GM12873 (cell line): ENCODE measurements at regions not wholly inside any gene's neighbourhood (a gene's known extent, or its start where the extent isn't known, plus 50 kb on each side); places are given as distances from the start of the nearest gene placed in this dataset.

Source experiments
- TF ChIP-seq, protein P1 (sequence below): IDR thresholded peaks from 2 replicates; pipeline ENCODE4 v1.5.1; 2012; ENCODE audit warnings: low read depth, mild to moderate bottlenecking, moderate library complexity, low read length, control low read depth; ENCODE audit not compliant: insufficient read depth; ENCODE audit errors: missing control alignments

DNA sequence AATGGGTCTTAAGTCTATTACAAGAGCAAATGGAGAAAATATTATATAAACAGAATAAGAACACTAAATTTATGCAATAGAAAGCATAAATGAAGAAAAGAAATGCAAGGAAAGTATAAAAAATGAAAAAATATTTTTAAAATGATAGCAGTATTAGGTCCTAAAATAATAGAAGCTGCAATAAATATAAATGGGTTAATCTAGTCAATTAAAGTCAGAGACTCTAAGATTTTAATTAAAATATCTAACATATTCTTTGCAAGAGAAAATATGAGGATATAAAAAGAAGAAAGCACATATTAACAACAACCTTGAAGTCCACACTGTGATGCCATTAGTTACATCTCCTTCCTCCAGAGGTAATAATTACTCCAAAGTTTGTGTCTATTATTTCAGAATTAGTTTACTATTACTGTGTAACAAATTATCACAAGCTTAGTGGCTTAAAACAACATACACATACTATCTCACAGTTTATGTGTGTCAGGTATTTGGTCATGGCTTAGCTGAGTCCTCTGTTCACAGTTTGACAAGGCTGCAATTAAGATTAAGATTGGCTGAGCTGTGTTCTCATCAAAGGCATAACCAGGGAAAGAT, 174.9 kb downstream of the NAA11 start:
- TF ChIP-seq, protein P1, sequence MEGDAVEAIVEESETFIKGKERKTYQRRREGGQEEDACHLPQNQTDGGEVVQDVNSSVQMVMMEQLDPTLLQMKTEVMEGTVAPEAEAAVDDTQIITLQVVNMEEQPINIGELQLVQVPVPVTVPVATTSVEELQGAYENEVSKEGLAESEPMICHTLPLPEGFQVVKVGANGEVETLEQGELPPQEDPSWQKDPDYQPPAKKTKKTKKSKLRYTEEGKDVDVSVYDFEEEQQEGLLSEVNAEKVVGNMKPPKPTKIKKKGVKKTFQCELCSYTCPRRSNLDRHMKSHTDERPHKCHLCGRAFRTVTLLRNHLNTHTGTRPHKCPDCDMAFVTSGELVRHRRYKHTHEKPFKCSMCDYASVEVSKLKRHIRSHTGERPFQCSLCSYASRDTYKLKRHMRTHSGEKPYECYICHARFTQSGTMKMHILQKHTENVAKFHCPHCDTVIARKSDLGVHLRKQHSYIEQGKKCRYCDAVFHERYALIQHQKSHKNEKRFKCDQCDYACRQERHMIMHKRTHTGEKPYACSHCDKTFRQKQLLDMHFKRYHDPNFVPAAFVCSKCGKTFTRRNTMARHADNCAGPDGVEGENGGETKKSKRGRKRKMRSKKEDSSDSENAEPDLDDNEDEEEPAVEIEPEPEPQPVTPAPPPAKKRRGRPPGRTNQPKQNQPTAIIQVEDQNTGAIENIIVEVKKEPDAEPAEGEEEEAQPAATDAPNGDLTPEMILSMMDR, result no peak

GRCh38 chr4:79148369-79148768, 177.5 kb downstream of the NAA11 start:
- TF ChIP-seq, protein P1, result no peak

DNA sequence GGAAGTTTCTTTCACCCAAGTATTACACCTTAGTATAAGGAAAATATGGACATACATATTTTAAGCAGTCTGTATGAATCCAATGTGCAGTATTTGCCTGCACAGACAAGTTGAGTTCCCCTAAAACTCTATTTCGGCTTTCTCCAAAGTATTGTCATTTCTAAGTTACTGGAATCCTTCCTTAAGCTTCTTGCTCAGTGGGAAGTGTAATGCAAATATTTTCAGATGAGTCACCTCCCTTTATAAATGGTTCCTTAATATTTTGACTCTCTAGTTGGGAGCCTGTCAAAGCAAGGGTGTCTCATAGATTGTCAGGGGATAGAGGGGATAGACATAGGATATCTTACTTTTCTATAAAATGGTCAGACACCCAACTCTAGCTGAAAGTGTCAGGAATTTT, 178.6 kb downstream of the NAA11 start:
- TF ChIP-seq, protein P1, result no peak

DNA sequence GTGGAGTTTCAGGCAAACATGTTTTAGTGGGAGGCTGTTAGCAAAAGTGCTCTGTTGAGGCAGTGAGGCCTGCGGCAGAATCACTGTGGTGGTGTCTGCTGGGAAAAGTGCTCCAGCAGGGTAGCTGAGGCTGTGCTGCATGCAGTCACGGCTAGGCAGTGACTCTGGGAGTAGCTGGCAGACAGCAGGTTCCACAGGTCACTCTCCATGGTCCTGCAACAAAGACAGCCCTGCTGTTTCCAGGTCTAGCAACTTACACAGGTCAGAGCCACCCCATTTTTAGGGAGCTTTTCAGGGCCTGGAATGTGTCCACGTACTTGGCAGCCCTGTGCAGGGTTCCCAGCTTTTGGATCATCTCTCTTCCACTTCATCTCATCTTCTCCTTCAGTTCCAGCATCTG, 184.3 kb downstream of the NAA11 start:
- TF ChIP-seq, protein P1, result no peak

- TF ChIP-seq, protein P1, result no peak
These were observed 191.1 kb downstream of the NAA11 start for GRCh38 chr4:79134767-79135166.

DNA sequence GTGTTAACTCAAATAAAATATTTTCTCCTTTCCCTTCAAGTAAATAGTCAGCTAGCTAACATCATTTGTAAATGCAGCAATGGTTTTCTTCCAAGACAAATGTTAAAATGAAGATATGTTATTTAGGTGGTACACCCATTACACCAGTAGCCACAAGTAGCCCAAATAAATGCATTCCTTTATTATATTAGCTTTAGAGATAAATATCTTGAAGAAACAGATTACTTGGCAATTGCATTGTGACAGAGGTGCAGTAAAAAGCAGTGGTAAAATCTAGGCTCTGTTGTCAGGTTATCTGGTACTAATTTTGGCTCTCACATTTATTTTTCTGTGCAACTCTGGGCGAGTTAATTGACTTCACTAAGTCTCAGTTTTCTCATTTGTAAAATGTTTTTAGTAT, 193.0 kb downstream of the NAA11 start:
- TF ChIP-seq, protein P1, result no peak

DNA sequence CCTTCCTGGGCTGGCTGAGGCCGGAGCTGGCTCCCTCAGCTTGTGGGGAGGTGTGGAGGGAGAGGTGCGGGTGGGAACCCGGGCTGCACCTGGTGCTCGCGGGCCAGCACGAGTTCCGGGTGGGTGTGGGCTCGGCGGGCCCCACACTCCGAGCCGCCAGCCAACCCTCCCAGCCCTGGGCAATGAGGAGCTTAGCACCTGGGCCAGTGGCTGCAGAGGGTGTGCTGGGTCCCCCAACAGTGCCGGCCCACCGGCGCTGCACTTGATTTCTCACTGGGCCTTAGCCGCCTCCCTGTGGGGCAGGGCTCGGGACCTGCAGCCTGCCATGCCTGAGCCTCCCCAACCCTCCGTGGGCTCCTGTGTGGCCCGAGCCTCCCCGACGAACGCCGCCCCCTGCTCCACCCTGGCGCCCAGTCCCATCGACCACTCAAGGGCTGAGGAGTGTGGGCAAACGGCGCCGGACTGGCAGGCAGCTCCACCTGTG, 182.7 kb upstream of the PAQR3 start:
- TF ChIP-seq, protein P1, result no peak
